Hematopoietic multipotent progenitor cell treated with erythropoietin and hydrocortisone succinate and interleukin-3 and kit ligand, for 6 days (in vitro differentiated cells): ENCODE measurements at regions not wholly inside any gene's neighbourhood (a gene's known extent, or its start where the extent isn't known, plus 50 kb on each side); places are given as distances from the start of the nearest gene placed in this dataset.

ENCODE experiments used
- DNase-seq: peaks from one replicate; pipeline ENCODE4 v3.0.0-alpha.2; 2015

- DNase-seq = no peak
These were observed 128.3 kb upstream of the MYOCD start for GRCh38 chr17:12537436-12537835.

- no peak for DNase-seq
These were observed 127.7 kb upstream of the MYOCD start for GRCh38 chr17:12538003-12538402.

GRCh38 chr17:12545877-12546513 lies 119.7 kb upstream of the MYOCD start:
- DNase-seq = peak; percentile 64

- DNase-seq = no peak
These were observed 118.7 kb upstream of the MYOCD start for GRCh38 chr17:12546983-12547382.

- no peak for DNase-seq
These were observed 117.9 kb upstream of the MYOCD start for GRCh38 chr17:12547831-12548230.

- DNase-seq = no peak
These were observed 117.1 kb upstream of the MYOCD start for GRCh38 chr17:12548558-12548957.

- no peak for DNase-seq
These were observed 116.1 kb upstream of the MYOCD start for GRCh38 chr17:12549499-12550041.

- DNase-seq = no peak
These were observed 112.1 kb upstream of the MYOCD start for GRCh38 chr17:12553625-12554024.

GRCh38 chr17:12554251-12554650 lies 111.4 kb upstream of the MYOCD start:
- DNase-seq = no peak

GRCh38 chr17:12566291-12566690 lies 99.4 kb upstream of the MYOCD start:
- DNase-seq = no peak

GRCh38 chr17:12567077-12568053 lies 98.3 kb upstream of the MYOCD start:
- DNase-seq = no peak

- DNase-seq = no peak
These were observed 97.1 kb upstream of the MYOCD start for GRCh38 chr17:12568358-12569251.

GRCh38 chr17:12571606-12572005 lies 94.1 kb upstream of the MYOCD start:
- DNase-seq = no peak

- no peak for DNase-seq
These were observed 91.2 kb upstream of the MYOCD start for GRCh38 chr17:12574525-12574924.

GRCh38 chr17:12575641-12576040 lies 90.0 kb upstream of the MYOCD start:
- no peak for DNase-seq

GRCh38 chr17:12579288-12579687 lies 86.4 kb upstream of the MYOCD start:
- no peak for DNase-seq

GRCh38 chr17:12580640-12581039 lies 85.0 kb upstream of the MYOCD start:
- DNase-seq = no peak

GRCh38 chr17:12584727-12585126 lies 81.0 kb upstream of the MYOCD start:
- DNase-seq = no peak

GRCh38 chr17:12588531-12588930 lies 77.2 kb upstream of the MYOCD start:
- DNase-seq = no peak

GRCh38 chr17:12590417-12590816 lies 75.3 kb upstream of the MYOCD start:
- no peak for DNase-seq

- no peak for DNase-seq
These were observed 74.5 kb upstream of the MYOCD start for GRCh38 chr17:12591021-12591735.

GRCh38 chr17:12592941-12593340 lies 72.7 kb upstream of the MYOCD start:
- DNase-seq = no peak
